HG03469 (cell line): ENCODE measurements at regions not wholly inside any gene's neighbourhood (a gene's known extent, or its start where the extent isn't known, plus 50 kb on each side); places are given as distances from the start of the nearest gene placed in this dataset.
"Not testable (repeated sequence)": the region's sequence is repeated elsewhere in the genome, so short reads cannot be mapped to it uniquely, and the experiment has no call there.

Experiments used
- ATAC-seq: cut with Tn5 transposase; IDR thresholded peaks from one replicate; pipeline ENCODE4 v1.9.1; 2021; ENCODE audit warnings: mild to moderate bottlenecking, moderate library complexity, moderate number of reproducible peaks; ENCODE audit not compliant: unreplicated experiment

GRCh38 chr6:157727629-157728182, 95.3 kb upstream of the SNX9 start:
- no peak for ATAC-seq

GRCh38 chr6:157728183-157728881, 94.7 kb upstream of the SNX9 start:
- ATAC-seq = no peak

GRCh38 chr6:157731221-157731620, 91.8 kb upstream of the SNX9 start:
- no peak for ATAC-seq

- ATAC-seq = no peak
Observed at GRCh38 chr6:157732007-157732406, 91.0 kb upstream of the SNX9 start.

- ATAC-seq = no peak
Observed at GRCh38 chr6:157732416-157733161, 90.5 kb upstream of the SNX9 start.

- ATAC-seq = not testable (repeated sequence)
Observed at GRCh38 chr6:157736555-157736954, 86.5 kb upstream of the SNX9 start.

GRCh38 chr6:157741321-157741947, 81.6 kb upstream of the SNX9 start:
- ATAC-seq = no peak

- no peak for ATAC-seq
Observed at GRCh38 chr6:157741948-157742556, 81.0 kb upstream of the SNX9 start.

GRCh38 chr6:157744102-157744601, 78.9 kb upstream of the SNX9 start:
- ATAC-seq = no peak

GRCh38 chr6:157746897-157747296, 76.1 kb upstream of the SNX9 start:
- ATAC-seq = no peak

- no peak for ATAC-seq
Observed at GRCh38 chr6:157747370-157747769, 75.7 kb upstream of the SNX9 start.

GRCh38 chr6:157748839-157749571, 74.0 kb upstream of the SNX9 start:
- no peak for ATAC-seq

GRCh38 chr6:157750973-157751372, 72.1 kb upstream of the SNX9 start:
- ATAC-seq = not testable (repeated sequence)

- no peak for ATAC-seq
Observed at GRCh38 chr6:157751547-157752200, 71.4 kb upstream of the SNX9 start.

GRCh38 chr6:157752879-157753278, 70.2 kb upstream of the SNX9 start:
- ATAC-seq = not testable (repeated sequence)

- no peak for ATAC-seq
Observed at GRCh38 chr6:157753291-157753690, 69.8 kb upstream of the SNX9 start.

- ATAC-seq = not testable (repeated sequence)
Observed at GRCh38 chr6:157753801-157754200, 69.2 kb upstream of the SNX9 start.

GRCh38 chr6:157754351-157754750, 68.7 kb upstream of the SNX9 start:
- no peak for ATAC-seq

- ATAC-seq = no peak
Observed at GRCh38 chr6:157755032-157755745, 67.9 kb upstream of the SNX9 start.
